Esophagus squamous epithelium (tissue), 5 donors: ENCODE measurements at regions not wholly inside any gene's neighbourhood (a gene's known extent, or its start where the extent isn't known, plus 50 kb on each side); places are given as distances from the start of the nearest gene placed in this dataset.
"Not testable (repeated sequence)": the region's sequence is repeated elsewhere in the genome, so short reads cannot be mapped to it uniquely, and the experiment has no call there.

Source experiments
- DNase-seq: peaks from one replicate; lab custom pipeline; 2025; lab: John Stamatoyannopoulos, UW
- H3K27ac ChIP-seq, 4 donors: fragments of 200-600 bp; sonication (generic); one replicate each; pipeline ENCODE4 v1.5.1; 2016 to 2019; ENCODE audit warnings: mild to moderate bottlenecking in 1 of 4
- H3K27me3 ChIP-seq, 4 donors: fragments of 200-600 bp; sonication (generic); 1 replicate in 3 of 4; 2 replicates in 1 of 4; pipeline versions ENCODE4 v1.5.1 to v1.6.0; 2017 to 2021; ENCODE audit warnings: antibody characterized with exemption in 1 of 4
- H3K36me3 ChIP-seq, 3 donors: fragments of 200-600 bp; sonication (generic); one replicate each; pipeline ENCODE4 v1.5.1; 2016 to 2019
- H3K4me1 ChIP-seq, 3 donors: fragments of 200-600 bp; sonication (generic); one replicate each; pipeline ENCODE4 v1.5.1; 2017 to 2019
- H3K4me3 ChIP-seq, 4 donors: fragments of 200-600 bp; sonication (generic); 1 replicate in 3 of 4; 2 replicates in 1 of 4; pipeline ENCODE4 v1.5.1; 2016 to 2019; ENCODE audit warnings: mild to moderate bottlenecking in 2 of 4, moderate library complexity in 1 of 4
- H3K9me3 ChIP-seq, 3 donors: fragments of 200-600 bp; sonication (generic); one replicate each; pipeline ENCODE4 v1.5.1; 2016 to 2019
- CTCF ChIP-seq, 6 experiments: fragments of 450-650 bp in 4 of 6; fragments of 200-600 bp in 2 of 6; sonication (generic) in 2 of 6; IDR thresholded peaks; one replicate each; pipeline ENCODE4 v1.5.1; 2016 to 2019; ENCODE audit warnings: antibody characterized with exemption in 6 of 6, mild to moderate bottlenecking in 4 of 6, moderate library complexity in 4 of 6
- POLR2A ChIP-seq, 4 donors: fragments of 450-650 bp; IDR thresholded peaks; one replicate each; pipeline ENCODE4 v1.6.1; 2017; ENCODE audit warnings: antibody characterized with exemption in 4 of 4, mild to moderate bottlenecking in 4 of 4, moderate library complexity in 3 of 4
- WGBS, 2 donors: methylation state at CpG; one replicate each; pipeline ENCODE4 v1.1.5; 2018; 5-methylcytosine and 5-hydroxymethylcytosine counted together
- intact Hi-C: fragments of 100-400 bp; cut with DNase I; formaldehyde crosslinking; loops from one replicate; pipeline ENCODE4 v1.15.0; 2022
- donor health status: DM: yes; HTN: yes; CAD: no.

DNA sequence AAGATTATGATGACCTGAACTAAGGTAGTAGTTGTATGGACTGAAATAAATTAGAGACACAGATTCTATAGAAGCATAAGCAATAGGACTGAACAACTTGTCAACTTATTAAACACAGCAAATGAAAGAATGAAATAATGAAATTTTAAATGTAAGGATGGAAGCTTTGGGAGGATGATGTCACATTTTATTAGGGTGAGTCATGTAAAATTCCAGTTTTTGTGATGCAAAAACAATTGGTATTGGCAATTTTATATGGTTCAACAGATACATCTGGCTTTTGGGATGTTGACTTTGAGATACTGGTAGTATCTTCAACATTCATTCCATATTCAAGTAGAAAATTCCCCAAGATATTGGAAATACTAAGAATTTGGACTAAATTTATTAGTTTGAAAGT, 72.7 kb upstream of the IL15 start:
- H3K4me3 ChIP-seq, result no peak overlapping the region
- no peaks in the 10 kb centered on the region for H3K36me3 ChIP-seq
- no peaks in the 10 kb centered on the region for H3K27me3 ChIP-seq
- H3K9me3 ChIP-seq, result no peaks in the 10 kb centered on the region
- H3K27ac ChIP-seq, result no peak overlapping the region
- intact Hi-C loops, result no loop called here
- TF ChIP-seq CTCF (IDR thresholded peaks at IDR 0.05) (no peak), POLR2A (IDR thresholded peaks at IDR 0.05) (no peak)
- no peak for DNase-seq
- H3K4me1 ChIP-seq, result peaks cover 0 to 7% (median 0%) of the 10 kb centered on the region in 3 donors

DNA sequence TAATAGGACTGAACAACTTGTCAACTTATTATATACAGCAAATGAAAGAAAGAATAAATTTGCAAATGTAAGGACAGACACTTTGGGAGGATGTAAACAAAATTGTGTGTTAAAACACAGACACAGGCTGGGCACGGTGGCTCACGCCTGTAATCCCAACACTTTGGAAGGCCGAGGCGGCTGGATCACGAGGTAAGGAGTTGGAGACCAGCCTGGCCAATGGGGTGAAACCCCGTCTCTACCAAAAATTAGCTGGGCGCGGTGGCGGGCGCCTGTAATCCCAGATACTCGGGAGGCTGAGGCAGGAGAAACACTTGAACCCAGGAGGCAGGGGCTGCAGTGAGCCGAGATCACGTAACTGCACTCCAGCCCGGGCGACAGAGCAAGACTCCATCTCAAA, 71.4 kb upstream of the IL15 start:
- WGBS, 2 donors, result 86 to 96% methylated on average over 14 to 15 of the region's 15 CpGs

DNA sequence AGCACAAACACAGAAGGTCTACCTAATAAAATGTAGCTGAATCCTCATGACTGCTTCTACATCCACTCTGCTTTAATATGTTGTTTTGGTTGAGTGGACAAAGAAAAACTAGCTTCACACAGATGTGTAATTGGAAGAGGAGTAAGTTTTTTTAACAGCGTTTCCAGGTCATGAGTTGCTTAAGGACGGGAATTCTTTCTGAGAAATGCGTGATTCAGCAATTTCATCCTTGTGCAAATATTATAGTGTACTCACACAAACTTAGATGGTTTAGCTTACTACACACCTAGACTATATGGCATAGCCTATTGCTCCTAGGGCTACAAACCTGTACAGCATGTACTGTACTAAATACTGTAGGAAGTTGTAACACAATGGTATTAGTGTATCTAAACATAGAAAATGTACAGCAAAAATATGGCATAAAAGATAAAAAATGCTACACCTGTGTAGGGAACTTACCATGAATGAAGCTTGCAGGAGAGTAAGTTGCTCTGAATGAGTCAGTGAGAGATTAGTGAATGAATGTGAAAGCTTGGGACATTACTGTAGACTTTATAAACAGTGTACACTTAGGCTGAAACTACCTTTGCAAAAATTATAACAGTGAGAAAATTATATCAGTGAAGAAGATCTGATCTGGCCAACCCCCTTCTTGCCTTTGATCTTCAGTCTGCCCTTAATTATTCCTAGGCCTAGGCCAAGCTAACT, 70.8 kb upstream of the IL15 start:
- Histone ChIP-seq H3K27ac (no peak overlapping the region), H3K4me3 (no peak overlapping the region), H3K27me3 (no peaks in the 10 kb centered on the region), H3K9me3 (no peaks in the 10 kb centered on the region), H3K4me1 (peaks cover 0 to 7% (median 0%) of the 10 kb centered on the region in 3 donors), H3K36me3 (no peaks in the 10 kb centered on the region)
- no peak for DNase-seq
- no peak for TF ChIP-seq CTCF (IDR thresholded peaks at IDR 0.05)
- no peak for TF ChIP-seq POLR2A (IDR thresholded peaks at IDR 0.05)
- intact Hi-C loops, result no loop called here
- 50 to 64% methylated on average over 3 of the region's 3 CpGs for WGBS, 2 donors

More for the DNA sequence above, 71.4 kb upstream of the IL15 start:
- DNase-seq, H3K4me3 ChIP-seq, H3K4me1 ChIP-seq, H3K9me3 ChIP-seq, H3K36me3 ChIP-seq, H3K27me3 ChIP-seq, H3K27ac ChIP-seq, intact Hi-C loops: not testable (repeated sequence)

GRCh38 chr4:141567326-141567915, 69.0 kb upstream of the IL15 start:
- intact Hi-C loops, result no loop called here
- Histone ChIP-seq H3K27ac (no peak overlapping the region), H3K4me3 (no peak overlapping the region), H3K4me1 (peaks cover 0 to 7% (median 0%) of the 10 kb centered on the region in 3 donors), H3K27me3 (no peaks in the 10 kb centered on the region), H3K36me3 (no peaks in the 10 kb centered on the region), H3K9me3 (no peaks in the 10 kb centered on the region)
- TF ChIP-seq POLR2A (IDR thresholded peaks at IDR 0.05) (no peak), CTCF (IDR thresholded peaks at IDR 0.05) (no peak)
- no peak for DNase-seq
- WGBS, 2 donors, result 70 to 77% methylated on average over 4 of the region's 4 CpGs

GRCh38 chr4:141569141-141569540, 67.2 kb upstream of the IL15 start:
- 66 to 74% methylated on average over 2 of the region's 2 CpGs for WGBS, 2 donors
- Histone ChIP-seq H3K9me3 (no peaks in the 10 kb centered on the region), H3K27me3 (no peaks in the 10 kb centered on the region), H3K36me3 (no peaks in the 10 kb centered on the region), H3K27ac (no peak overlapping the region), H3K4me3 (no peak overlapping the region), H3K4me1 (peaks cover 0 to 7% (median 0%) of the 10 kb centered on the region in 3 donors)
- intact Hi-C loops, result no loop called here
- DNase-seq, result no peak
- TF ChIP-seq CTCF (IDR thresholded peaks at IDR 0.05) (no peak), POLR2A (IDR thresholded peaks at IDR 0.05) (no peak)
